OCI-LY7 (cell line): ENCODE measurements at regions not wholly inside any gene's neighbourhood (a gene's known extent, or its start where the extent isn't known, plus 50 kb on each side); places are given as distances from the start of the nearest gene placed in this dataset.

Experiments used
- EZH2phosphoT487 ChIP-seq: fragments of 200-600 bp; sonication (generic); IDR thresholded peaks from 2 replicates; pipeline ENCODE4 v1.6.1; 2018; ENCODE audit warnings: low read depth, borderline replicate concordance, mild to moderate bottlenecking, mixed run types, antibody characterized with exemption, low read length, moderate library complexity, mixed read lengths
- TF ChIP-seq, protein P1 (sequence below): fragments of 200-600 bp; sonication (generic); conservative IDR thresholded peaks from 2 replicates; pipeline ENCODE4 v1.5.1; 2014; ENCODE audit warnings: mild to moderate bottlenecking, antibody characterized with exemption, low read length, moderate library complexity, mixed read lengths

DNA sequence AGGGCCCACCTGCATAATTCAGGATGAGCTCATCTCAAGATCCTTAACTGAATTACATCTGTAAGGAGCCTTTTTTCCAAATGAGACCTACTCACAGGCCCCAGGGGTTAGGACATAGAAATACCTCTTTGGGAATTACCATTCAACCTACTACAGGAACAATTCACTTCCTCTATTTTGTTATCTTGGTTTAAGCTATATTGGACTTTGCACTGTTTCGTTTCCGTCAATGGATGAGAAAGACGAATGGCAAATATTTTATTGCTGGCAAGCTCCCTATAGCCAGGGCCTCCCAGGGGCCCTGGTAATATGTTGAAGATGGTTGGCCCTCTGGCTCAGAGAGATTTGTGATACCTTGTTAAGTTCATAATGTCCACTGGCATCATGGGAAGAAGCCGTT is 384.2 kb upstream of the DUSP10 start:
- TF ChIP-seq, protein P1, sequence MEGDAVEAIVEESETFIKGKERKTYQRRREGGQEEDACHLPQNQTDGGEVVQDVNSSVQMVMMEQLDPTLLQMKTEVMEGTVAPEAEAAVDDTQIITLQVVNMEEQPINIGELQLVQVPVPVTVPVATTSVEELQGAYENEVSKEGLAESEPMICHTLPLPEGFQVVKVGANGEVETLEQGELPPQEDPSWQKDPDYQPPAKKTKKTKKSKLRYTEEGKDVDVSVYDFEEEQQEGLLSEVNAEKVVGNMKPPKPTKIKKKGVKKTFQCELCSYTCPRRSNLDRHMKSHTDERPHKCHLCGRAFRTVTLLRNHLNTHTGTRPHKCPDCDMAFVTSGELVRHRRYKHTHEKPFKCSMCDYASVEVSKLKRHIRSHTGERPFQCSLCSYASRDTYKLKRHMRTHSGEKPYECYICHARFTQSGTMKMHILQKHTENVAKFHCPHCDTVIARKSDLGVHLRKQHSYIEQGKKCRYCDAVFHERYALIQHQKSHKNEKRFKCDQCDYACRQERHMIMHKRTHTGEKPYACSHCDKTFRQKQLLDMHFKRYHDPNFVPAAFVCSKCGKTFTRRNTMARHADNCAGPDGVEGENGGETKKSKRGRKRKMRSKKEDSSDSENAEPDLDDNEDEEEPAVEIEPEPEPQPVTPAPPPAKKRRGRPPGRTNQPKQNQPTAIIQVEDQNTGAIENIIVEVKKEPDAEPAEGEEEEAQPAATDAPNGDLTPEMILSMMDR, result no peak
- TF ChIP-seq EZH2phosphoT487, result no peak
